ENCODE measurements at regions not wholly inside any gene's neighbourhood (a gene's known extent, or its start where the extent isn't known, plus 50 kb on each side); places are given as distances from the start of the nearest gene placed in this dataset.
"Not testable (repeated sequence)": the region's sequence is repeated elsewhere in the genome, so short reads cannot be mapped to it uniquely, and the experiment has no call there.

- no peak for DNase-seq (ENCODE audit: low spot score)
Measured at GRCh38 chr2:136284226-136285119, 166.5 kb upstream of the CXCR4 start.

- no peak for DNase-seq (ENCODE audit: low spot score)
Measured at GRCh38 chr2:136282251-136282650, 164.3 kb upstream of the CXCR4 start.

- no peak for DNase-seq (ENCODE audit: low spot score)
Measured at GRCh38 chr2:136281281-136282114, 163.5 kb upstream of the CXCR4 start.

- DNase-seq (ENCODE audit: low spot score): not testable (repeated sequence)
Measured at GRCh38 chr2:136266346-136266745, 148.4 kb upstream of the CXCR4 start.

GRCh38 chr2:136259551-136259950, 141.6 kb upstream of the CXCR4 start:
- no peak for DNase-seq (ENCODE audit: low spot score)

GRCh38 chr2:136257893-136258292, 139.9 kb upstream of the CXCR4 start:
- no peak for DNase-seq (ENCODE audit: low spot score)

- no peak for DNase-seq (ENCODE audit: low spot score)
Measured at GRCh38 chr2:136255648-136256461, 137.9 kb upstream of the CXCR4 start.

- no peak for DNase-seq (ENCODE audit: low spot score)
Measured at GRCh38 chr2:136255127-136255526, 137.2 kb upstream of the CXCR4 start.

- DNase-seq (ENCODE audit: low spot score): no peak
Measured at GRCh38 chr2:136254681-136255080, 136.7 kb upstream of the CXCR4 start.

- no peak for DNase-seq (ENCODE audit: low spot score)
Measured at GRCh38 chr2:136253288-136254004, 135.5 kb upstream of the CXCR4 start.

- no peak for DNase-seq (ENCODE audit: low spot score)
Measured at GRCh38 chr2:136251885-136252585, 134.1 kb upstream of the CXCR4 start.

GRCh38 chr2:136251197-136251884, 133.4 kb upstream of the CXCR4 start:
- no peak for DNase-seq (ENCODE audit: low spot score)

GRCh38 chr2:136250131-136250530, 132.2 kb upstream of the CXCR4 start:
- no peak for DNase-seq (ENCODE audit: low spot score)

GRCh38 chr2:136248907-136249306, 131.0 kb upstream of the CXCR4 start:
- DNase-seq (ENCODE audit: low spot score): no peak

GRCh38 chr2:136248242-136248641, 130.3 kb upstream of the CXCR4 start:
- no peak for DNase-seq (ENCODE audit: low spot score)

- no peak for DNase-seq (ENCODE audit: low spot score)
Measured at GRCh38 chr2:136247204-136247950, 129.4 kb upstream of the CXCR4 start.

GRCh38 chr2:136246086-136246669, 128.2 kb upstream of the CXCR4 start:
- DNase-seq (ENCODE audit: low spot score): peak; percentile 65

GRCh38 chr2:136245211-136245610, 127.3 kb upstream of the CXCR4 start:
- no peak for DNase-seq (ENCODE audit: low spot score)

- no peak for DNase-seq (ENCODE audit: low spot score)
Measured at GRCh38 chr2:136244536-136244885, 126.6 kb upstream of the CXCR4 start.

Data from ureter (tissue), 1 donor.